ENCODE measurements at regions not wholly inside any gene's neighbourhood (a gene's known extent, or its start where the extent isn't known, plus 50 kb on each side); places are given as distances from the start of the nearest gene placed in this dataset.

DNA sequence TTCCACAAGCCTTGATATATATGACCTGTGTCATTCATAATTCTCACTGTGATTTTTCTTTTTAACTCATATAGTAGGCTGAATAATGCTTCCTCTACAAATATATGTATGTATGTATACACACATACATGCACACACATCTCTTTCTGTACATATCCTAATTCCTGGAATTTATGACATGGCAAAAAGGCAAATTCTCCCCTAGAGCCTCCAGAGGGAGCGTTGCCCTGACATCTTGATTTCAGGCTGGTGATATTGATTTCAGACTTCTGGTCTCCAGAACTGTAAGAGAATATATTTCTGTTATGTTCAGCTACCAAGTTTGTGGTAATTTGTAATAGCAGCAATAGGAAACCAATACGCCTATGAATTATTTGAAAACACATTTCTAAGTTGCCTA lies 166.6 kb upstream of the GAS1 start:
- no peak for TF ChIP-seq JUN (IDR thresholded peaks at IDR 0.05; ENCODE audit: borderline replicate concordance, insufficient read depth, insufficient read length, low read depth)
- TF ChIP-seq, protein P1, sequence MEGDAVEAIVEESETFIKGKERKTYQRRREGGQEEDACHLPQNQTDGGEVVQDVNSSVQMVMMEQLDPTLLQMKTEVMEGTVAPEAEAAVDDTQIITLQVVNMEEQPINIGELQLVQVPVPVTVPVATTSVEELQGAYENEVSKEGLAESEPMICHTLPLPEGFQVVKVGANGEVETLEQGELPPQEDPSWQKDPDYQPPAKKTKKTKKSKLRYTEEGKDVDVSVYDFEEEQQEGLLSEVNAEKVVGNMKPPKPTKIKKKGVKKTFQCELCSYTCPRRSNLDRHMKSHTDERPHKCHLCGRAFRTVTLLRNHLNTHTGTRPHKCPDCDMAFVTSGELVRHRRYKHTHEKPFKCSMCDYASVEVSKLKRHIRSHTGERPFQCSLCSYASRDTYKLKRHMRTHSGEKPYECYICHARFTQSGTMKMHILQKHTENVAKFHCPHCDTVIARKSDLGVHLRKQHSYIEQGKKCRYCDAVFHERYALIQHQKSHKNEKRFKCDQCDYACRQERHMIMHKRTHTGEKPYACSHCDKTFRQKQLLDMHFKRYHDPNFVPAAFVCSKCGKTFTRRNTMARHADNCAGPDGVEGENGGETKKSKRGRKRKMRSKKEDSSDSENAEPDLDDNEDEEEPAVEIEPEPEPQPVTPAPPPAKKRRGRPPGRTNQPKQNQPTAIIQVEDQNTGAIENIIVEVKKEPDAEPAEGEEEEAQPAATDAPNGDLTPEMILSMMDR (IDR thresholded peaks at IDR 0.05; ENCODE audit: extremely low read depth in 1 of 2, insufficient read depth in 1 of 2, low read depth in 1 of 2, low read length in 2 of 2): no peak

Measured in endothelial cell of umbilical vein (primary cell).